K562 (cell line): ENCODE measurements at regions not wholly inside any gene's neighbourhood (a gene's known extent, or its start where the extent isn't known, plus 50 kb on each side); places are given as distances from the start of the nearest gene placed in this dataset.

Experiments
- MXI1 ChIP-seq: IDR thresholded peaks from 2 replicates; pipeline ENCODE4 v1.6.1; 2011; ENCODE audit warnings: low read depth, mild to moderate bottlenecking, improper control_type of control experiment, low read length
- POLR2AphosphoS2 ChIP-seq: IDR thresholded peaks from 2 replicates; pipeline ENCODE4 v1.6.1; 2012; ENCODE audit warnings: low read length, improper control_type of control experiment
- TF ChIP-seq, protein P1 (sequence below), 3 experiments: IDR thresholded peaks in 2 of 3; conservative IDR thresholded peaks in 1 of 3; 2 replicates each; pipeline ENCODE4 v1.5.1; 2011 to 2012; ENCODE audit warnings: low read length in 3 of 3, mild to moderate bottlenecking in 3 of 3, control low read depth in 2 of 3, improper control_type of control experiment in 1 of 3, inconsistent platforms in 1 of 3, low read depth in 1 of 3, mixed read lengths in 1 of 3, moderate library complexity in 1 of 3; ENCODE audit not compliant: insufficient read depth in 2 of 3

DNA sequence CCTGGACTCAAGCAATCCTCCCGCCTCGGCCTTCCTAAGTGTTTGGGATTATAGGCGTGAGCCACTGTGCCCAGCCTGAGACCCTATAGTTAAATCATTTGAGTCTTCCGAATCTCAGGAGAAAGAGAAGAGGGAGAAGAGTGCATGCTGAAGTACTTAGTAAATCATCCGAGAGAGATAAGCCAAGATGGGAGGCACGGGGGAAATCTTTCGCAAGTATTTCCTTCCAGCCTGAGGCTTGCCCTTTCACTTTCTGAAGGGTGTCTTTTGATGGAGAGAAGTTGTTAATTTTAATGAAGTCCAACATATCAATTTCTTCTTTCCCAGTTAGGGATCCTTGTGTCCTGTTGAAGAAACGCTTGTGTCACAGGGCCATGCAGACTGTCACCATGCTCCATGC, 97.1 kb upstream of the SLC6A6 start:
- TF ChIP-seq MXI1 (no peak), POLR2AphosphoS2 (no peak)
- TF ChIP-seq, protein P1, sequence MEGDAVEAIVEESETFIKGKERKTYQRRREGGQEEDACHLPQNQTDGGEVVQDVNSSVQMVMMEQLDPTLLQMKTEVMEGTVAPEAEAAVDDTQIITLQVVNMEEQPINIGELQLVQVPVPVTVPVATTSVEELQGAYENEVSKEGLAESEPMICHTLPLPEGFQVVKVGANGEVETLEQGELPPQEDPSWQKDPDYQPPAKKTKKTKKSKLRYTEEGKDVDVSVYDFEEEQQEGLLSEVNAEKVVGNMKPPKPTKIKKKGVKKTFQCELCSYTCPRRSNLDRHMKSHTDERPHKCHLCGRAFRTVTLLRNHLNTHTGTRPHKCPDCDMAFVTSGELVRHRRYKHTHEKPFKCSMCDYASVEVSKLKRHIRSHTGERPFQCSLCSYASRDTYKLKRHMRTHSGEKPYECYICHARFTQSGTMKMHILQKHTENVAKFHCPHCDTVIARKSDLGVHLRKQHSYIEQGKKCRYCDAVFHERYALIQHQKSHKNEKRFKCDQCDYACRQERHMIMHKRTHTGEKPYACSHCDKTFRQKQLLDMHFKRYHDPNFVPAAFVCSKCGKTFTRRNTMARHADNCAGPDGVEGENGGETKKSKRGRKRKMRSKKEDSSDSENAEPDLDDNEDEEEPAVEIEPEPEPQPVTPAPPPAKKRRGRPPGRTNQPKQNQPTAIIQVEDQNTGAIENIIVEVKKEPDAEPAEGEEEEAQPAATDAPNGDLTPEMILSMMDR (IDR thresholded peaks at IDR 0.05 in 2 of 3, conservative IDR thresholded peaks at IDR 0.05 in 1 of 3; ENCODE audit: insufficient read depth in 2 of 3, low read depth in 1 of 3, low read length in 3 of 3) = no peak
